ENCODE measurements at regions not wholly inside any gene's neighbourhood (a gene's known extent, or its start where the extent isn't known, plus 50 kb on each side); places are given as distances from the start of the nearest gene placed in this dataset.
"Not testable (repeated sequence)": the region's sequence is repeated elsewhere in the genome, so short reads cannot be mapped to it uniquely, and the experiment has no call there.

DNA sequence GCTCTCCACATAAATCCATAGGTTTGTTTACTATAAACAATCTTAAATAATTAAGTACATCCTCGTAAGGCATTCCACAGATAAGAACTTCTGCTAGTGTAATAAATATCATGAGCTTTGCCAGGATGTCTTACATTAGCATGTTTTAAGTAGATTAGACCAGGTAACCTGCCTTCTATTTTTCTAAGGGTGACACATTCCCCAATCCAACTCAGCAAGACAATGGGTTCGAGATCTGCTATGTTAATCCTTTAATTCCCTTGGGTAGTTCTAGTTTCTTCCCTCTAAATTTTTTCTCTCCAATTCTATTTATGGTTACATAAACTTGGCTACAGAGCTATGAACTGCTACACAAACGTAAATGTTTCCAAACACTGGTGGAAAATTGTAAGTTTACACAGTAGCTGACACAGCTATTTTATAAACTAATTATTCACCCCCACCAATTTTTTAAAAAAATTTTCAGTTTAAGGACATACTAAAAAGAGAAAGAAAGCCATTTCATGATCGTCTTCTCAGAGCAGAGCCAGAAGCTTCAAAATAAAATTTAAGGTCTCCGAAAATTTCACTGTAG lies 386.5 kb upstream of the SLC39A10 start:
- H3K27me3 ChIP-seq (replicated peaks; ENCODE audit: control insufficient read depth, insufficient read depth, low read length, poor library complexity, severe bottlenecking): no peaks in the 10 kb centered on the region
- DNase-seq: no peak

DNA sequence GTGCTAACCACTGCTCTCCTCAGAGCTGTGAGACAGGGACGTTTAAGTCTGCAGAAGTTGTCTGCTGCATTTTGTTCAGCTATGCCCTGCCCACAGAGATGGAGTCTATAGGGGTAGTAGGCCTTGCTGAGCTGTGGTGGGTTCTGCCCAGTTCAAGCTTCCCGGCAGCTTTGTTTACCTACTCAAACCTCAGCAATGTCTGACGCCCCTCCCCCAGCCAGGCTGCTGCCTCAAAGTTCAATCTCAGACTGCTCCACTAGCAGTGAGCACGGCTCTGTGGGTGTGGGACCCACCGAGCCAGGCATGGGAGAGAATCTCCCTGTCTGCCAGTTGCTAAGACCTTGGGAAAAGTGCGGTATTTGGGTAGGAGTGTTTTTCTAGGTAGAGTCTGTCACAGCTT lies 387.8 kb upstream of the SLC39A10 start:
- Histone ChIP-seq H3K4me1 (ENCODE audit: control insufficient read depth, insufficient read depth, low read length, poor library complexity, severe bottlenecking) (no peaks in the 10 kb centered on the region), H3K4me3 (ENCODE audit: insufficient read depth, low read depth, low read length, poor library complexity, severe bottlenecking) (no peak overlapping the region), H3K36me3 (ENCODE audit: control insufficient read depth, insufficient read depth, low read length) (no peaks in the 10 kb centered on the region), H3K27me3 (replicated peaks; ENCODE audit: control insufficient read depth, insufficient read depth, low read length, poor library complexity, severe bottlenecking) (no peaks in the 10 kb centered on the region), H3K9me3 (ENCODE audit: control insufficient read depth, low read length) (no peaks in the 10 kb centered on the region), H3K27ac (ENCODE audit: insufficient read depth, low read length, poor library complexity, severe bottlenecking) (no peak overlapping the region)
- no peak for DNase-seq

More for the DNA sequence above, 386.5 kb upstream of the SLC39A10 start:
- no peaks in the 10 kb centered on the region for H3K9me3 ChIP-seq (ENCODE audit: control insufficient read depth, low read length)
- H3K27ac ChIP-seq (ENCODE audit: insufficient read depth, low read length, poor library complexity, severe bottlenecking): no peak overlapping the region
- H3K4me1 ChIP-seq (ENCODE audit: control insufficient read depth, insufficient read depth, low read length, poor library complexity, severe bottlenecking): no peaks in the 10 kb centered on the region
- H3K4me3 ChIP-seq (ENCODE audit: insufficient read depth, low read depth, low read length, poor library complexity, severe bottlenecking): no peak overlapping the region
- no peaks in the 10 kb centered on the region for H3K36me3 ChIP-seq (ENCODE audit: control insufficient read depth, insufficient read depth, low read length)

DNA sequence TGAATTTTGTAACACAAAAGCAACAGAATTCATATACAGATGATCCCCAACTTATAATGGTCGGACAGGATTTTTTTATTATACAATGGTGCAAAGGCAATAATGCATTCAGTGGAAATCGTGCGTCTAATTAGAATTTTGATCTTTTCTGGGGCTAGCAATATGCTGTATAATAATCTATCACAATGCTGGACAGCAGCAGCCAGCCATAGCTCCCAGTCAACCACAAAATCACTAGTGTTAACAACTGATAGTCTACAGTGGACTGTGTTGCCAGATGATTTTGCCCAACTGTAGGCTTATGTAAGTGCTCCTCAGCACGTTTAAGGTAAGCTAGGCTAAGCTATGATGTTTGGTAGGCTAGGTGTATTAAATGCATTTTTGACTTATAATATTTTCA lies 399.0 kb upstream of the SLC39A10 start:
- no peak for DNase-seq
- Histone ChIP-seq H3K4me3 (ENCODE audit: insufficient read depth, low read depth, low read length, poor library complexity, severe bottlenecking) (no peak overlapping the region), H3K36me3 (ENCODE audit: control insufficient read depth, insufficient read depth, low read length) (no peaks in the 10 kb centered on the region), H3K27ac (ENCODE audit: insufficient read depth, low read length, poor library complexity, severe bottlenecking) (no peak overlapping the region), H3K9me3 (ENCODE audit: control insufficient read depth, low read length) (no peaks in the 10 kb centered on the region), H3K4me1 (ENCODE audit: control insufficient read depth, insufficient read depth, low read length, poor library complexity, severe bottlenecking) (no peaks in the 10 kb centered on the region), H3K27me3 (replicated peaks; ENCODE audit: control insufficient read depth, insufficient read depth, low read length, poor library complexity, severe bottlenecking) (peaks cover 3% of the 10 kb centered on the region)

DNA sequence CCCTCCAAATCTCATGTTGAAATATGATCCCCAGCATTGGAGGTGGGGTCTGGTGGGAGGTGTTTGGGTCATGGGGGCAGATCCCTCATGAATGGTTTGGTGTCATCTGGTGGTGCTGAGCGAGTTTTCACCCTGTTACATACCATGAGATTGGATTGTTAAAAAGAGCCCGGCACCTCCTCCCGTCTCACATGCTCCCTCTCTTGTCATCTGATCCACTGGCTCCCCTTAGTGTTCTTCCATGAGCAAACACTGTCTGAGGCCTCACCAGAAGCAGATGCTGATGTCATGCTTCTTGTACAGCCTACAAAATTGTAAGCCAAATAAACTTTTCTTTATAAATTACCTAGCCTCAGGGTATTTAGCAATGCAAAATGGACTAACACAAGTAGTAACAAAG lies 405.0 kb upstream of the SLC39A10 start:
- Histone ChIP-seq H3K9me3 (ENCODE audit: control insufficient read depth, low read length) (no peaks in the 10 kb centered on the region), H3K27ac (ENCODE audit: insufficient read depth, low read length, poor library complexity, severe bottlenecking) (no peak overlapping the region), H3K36me3 (ENCODE audit: control insufficient read depth, insufficient read depth, low read length) (no peaks in the 10 kb centered on the region)

DNA sequence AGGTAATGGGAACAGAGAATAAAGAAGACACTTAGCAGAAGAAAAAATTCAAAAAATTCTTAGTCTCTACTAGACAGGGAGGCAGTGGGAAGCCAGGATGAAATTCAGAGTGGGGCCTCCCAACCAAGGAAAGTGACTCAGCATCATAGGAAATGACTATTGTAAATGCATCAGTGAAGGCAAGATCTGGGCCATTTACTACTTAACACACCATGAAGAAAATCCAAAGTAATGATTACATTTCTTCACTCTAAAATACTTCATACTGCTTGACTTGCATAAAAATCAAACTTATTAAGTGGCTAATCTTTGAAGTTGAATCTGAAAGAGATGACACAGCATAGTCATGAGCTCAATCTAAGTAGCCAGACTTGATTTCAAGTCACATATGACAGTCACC lies 405.8 kb upstream of the SLC39A10 start:
- Histone ChIP-seq H3K27ac (ENCODE audit: insufficient read depth, low read length, poor library complexity, severe bottlenecking) (no peak overlapping the region), H3K27me3 (replicated peaks; ENCODE audit: control insufficient read depth, insufficient read depth, low read length, poor library complexity, severe bottlenecking) (no peaks in the 10 kb centered on the region), H3K4me3 (ENCODE audit: insufficient read depth, low read depth, low read length, poor library complexity, severe bottlenecking) (no peak overlapping the region), H3K36me3 (ENCODE audit: control insufficient read depth, insufficient read depth, low read length) (no peaks in the 10 kb centered on the region), H3K9me3 (ENCODE audit: control insufficient read depth, low read length) (no peaks in the 10 kb centered on the region), H3K4me1 (ENCODE audit: control insufficient read depth, insufficient read depth, low read length, poor library complexity, severe bottlenecking) (no peaks in the 10 kb centered on the region)
- no peak for DNase-seq

More for the DNA sequence above, 405.0 kb upstream of the SLC39A10 start:
- H3K4me3 ChIP-seq (ENCODE audit: insufficient read depth, low read depth, low read length, poor library complexity, severe bottlenecking): no peak overlapping the region
- H3K27me3 ChIP-seq (replicated peaks; ENCODE audit: control insufficient read depth, insufficient read depth, low read length, poor library complexity, severe bottlenecking): peaks cover 1% of the 10 kb centered on the region
- no peaks in the 10 kb centered on the region for H3K4me1 ChIP-seq (ENCODE audit: control insufficient read depth, insufficient read depth, low read length, poor library complexity, severe bottlenecking)
- DNase-seq: no peak

DNA sequence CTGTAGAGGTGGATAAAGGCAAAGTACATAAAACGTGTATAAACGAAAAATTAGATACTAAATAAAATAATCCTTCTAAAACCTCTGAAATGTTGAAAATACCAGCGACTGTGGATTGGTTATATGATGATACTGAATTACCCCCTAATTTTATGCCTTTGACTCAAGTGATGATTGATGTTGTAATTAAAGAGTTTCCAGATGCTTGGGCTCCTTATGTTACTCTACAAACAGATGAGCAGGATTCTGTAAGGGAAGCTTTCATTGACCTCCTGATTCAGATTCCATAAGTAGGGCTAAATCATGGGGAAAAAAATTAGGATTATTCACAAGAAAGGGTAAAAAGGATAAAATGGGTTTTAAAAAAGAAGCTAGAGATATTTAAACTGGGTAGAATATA lies 418.2 kb upstream of the SLC39A10 start:
- H3K4me1 ChIP-seq (ENCODE audit: control insufficient read depth, insufficient read depth, low read length, poor library complexity, severe bottlenecking): no peaks in the 10 kb centered on the region
- no peak for DNase-seq
- H3K27me3 ChIP-seq (replicated peaks; ENCODE audit: control insufficient read depth, insufficient read depth, low read length, poor library complexity, severe bottlenecking): no peaks in the 10 kb centered on the region
- H3K9me3 ChIP-seq (ENCODE audit: control insufficient read depth, low read length): no peaks in the 10 kb centered on the region
- no peaks in the 10 kb centered on the region for H3K36me3 ChIP-seq (ENCODE audit: control insufficient read depth, insufficient read depth, low read length)
- no peak overlapping the region for H3K4me3 ChIP-seq (ENCODE audit: insufficient read depth, low read depth, low read length, poor library complexity, severe bottlenecking)
- no peak overlapping the region for H3K27ac ChIP-seq (ENCODE audit: insufficient read depth, low read length, poor library complexity, severe bottlenecking)

DNA sequence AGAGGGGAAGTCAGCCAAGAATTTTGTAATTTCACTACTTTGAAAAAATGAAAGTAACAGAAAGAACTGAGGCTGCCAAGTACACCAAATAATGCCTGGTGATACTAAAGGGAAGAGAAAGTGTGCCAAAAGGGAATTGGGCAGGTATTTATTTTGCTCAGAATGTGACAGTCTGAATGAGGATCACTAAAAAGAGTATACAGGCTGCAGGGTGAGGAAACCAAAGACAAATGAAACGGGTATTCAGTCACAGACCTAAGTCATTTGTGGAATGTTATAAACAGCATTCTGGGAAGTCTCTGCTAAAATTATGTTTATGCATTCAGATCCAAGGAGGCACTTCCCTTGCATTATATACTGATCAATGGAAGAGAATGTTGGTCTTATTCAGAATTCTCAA lies 418.6 kb upstream of the SLC39A10 start:
- H3K4me3 ChIP-seq (ENCODE audit: insufficient read depth, low read depth, low read length, poor library complexity, severe bottlenecking): no peak overlapping the region

DNA sequence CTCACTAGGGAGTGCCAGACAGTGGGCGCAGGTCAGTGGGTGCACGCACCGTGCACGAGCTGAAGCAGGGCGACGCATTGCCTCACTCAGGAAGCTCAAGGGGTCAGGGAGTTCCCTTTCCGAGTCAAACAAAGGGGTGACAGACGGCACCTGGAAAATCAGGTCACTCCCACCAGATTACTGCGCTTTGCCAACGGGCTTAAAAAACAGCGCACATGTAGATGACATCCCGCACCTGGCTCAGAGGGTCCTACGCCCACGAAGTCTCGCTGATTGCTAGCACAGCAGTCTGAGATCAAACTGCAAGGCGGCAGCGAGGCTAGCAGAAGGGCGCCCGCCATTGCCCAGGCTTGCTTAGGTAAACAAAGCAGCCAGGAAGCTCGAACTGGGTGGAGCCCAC lies 428.5 kb upstream of the SLC39A10 start:
- H3K4me3 ChIP-seq (ENCODE audit: insufficient read depth, low read depth, low read length, poor library complexity, severe bottlenecking); DNase-seq; H3K9me3 ChIP-seq (ENCODE audit: control insufficient read depth, low read length): not testable (repeated sequence)

More for the DNA sequence above, 418.6 kb upstream of the SLC39A10 start:
- DNase-seq: no peak
- no peaks in the 10 kb centered on the region for H3K27me3 ChIP-seq (replicated peaks; ENCODE audit: control insufficient read depth, insufficient read depth, low read length, poor library complexity, severe bottlenecking)
- H3K36me3 ChIP-seq (ENCODE audit: control insufficient read depth, insufficient read depth, low read length): no peaks in the 10 kb centered on the region
- no peaks in the 10 kb centered on the region for H3K9me3 ChIP-seq (ENCODE audit: control insufficient read depth, low read length)
- H3K4me1 ChIP-seq (ENCODE audit: control insufficient read depth, insufficient read depth, low read length, poor library complexity, severe bottlenecking): no peaks in the 10 kb centered on the region
- no peak overlapping the region for H3K27ac ChIP-seq (ENCODE audit: insufficient read depth, low read length, poor library complexity, severe bottlenecking)

DNA sequence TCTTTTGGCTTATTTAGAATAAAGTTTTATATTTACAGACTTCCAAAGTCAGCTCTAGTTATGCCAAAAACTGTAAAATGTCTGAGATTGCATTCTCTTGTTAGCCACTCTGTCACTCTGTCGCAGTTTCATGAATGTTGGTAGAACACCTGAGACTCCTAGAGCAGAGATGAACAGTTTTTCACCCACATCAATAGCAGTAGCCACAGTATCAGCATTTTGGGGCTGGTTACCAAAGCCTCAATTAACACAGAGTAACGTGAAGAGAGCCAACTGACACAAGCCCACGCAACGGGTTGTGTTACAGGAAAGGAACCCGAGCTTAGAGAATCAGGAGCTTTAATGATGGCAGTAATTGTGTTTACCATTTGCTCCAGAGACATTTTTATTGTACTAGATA lies 443.0 kb upstream of the SLC39A10 start:
- DNase-seq: no peak
- H3K27ac ChIP-seq (ENCODE audit: insufficient read depth, low read length, poor library complexity, severe bottlenecking): no peak overlapping the region
- H3K4me1 ChIP-seq (ENCODE audit: control insufficient read depth, insufficient read depth, low read length, poor library complexity, severe bottlenecking): no peaks in the 10 kb centered on the region
- no peaks in the 10 kb centered on the region for H3K9me3 ChIP-seq (ENCODE audit: control insufficient read depth, low read length)
- no peaks in the 10 kb centered on the region for H3K36me3 ChIP-seq (ENCODE audit: control insufficient read depth, insufficient read depth, low read length)
- no peaks in the 10 kb centered on the region for H3K27me3 ChIP-seq (replicated peaks; ENCODE audit: control insufficient read depth, insufficient read depth, low read length, poor library complexity, severe bottlenecking)
- no peak overlapping the region for H3K4me3 ChIP-seq (ENCODE audit: insufficient read depth, low read depth, low read length, poor library complexity, severe bottlenecking)

More for the DNA sequence above, 428.5 kb upstream of the SLC39A10 start:
- not testable (repeated sequence) for H3K27ac ChIP-seq (ENCODE audit: insufficient read depth, low read length, poor library complexity, severe bottlenecking); H3K4me1 ChIP-seq (ENCODE audit: control insufficient read depth, insufficient read depth, low read length, poor library complexity, severe bottlenecking); H3K27me3 ChIP-seq (replicated peaks; ENCODE audit: control insufficient read depth, insufficient read depth, low read length, poor library complexity, severe bottlenecking); H3K36me3 ChIP-seq (ENCODE audit: control insufficient read depth, insufficient read depth, low read length)

DNA sequence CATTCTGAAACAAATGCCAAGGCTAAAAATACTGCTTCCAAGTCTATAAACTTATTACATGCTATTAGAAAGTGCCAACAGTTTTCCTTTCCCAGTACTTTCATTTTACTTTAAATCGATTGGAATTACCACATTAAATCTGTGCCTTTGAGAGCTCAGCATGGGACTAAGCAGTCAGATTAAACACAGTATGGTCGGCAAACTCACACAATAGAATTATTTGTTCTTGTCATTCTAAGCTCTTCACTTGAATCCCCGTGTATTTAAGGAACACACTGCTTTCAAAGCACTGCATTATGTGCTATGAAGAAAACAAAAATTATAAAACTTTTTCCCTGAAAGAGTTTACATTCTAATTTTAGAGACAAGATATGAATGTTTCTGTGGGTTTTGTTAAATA lies 444.4 kb upstream of the SLC39A10 start:
- H3K9me3 ChIP-seq (ENCODE audit: control insufficient read depth, low read length): no peaks in the 10 kb centered on the region
- H3K27ac ChIP-seq (ENCODE audit: insufficient read depth, low read length, poor library complexity, severe bottlenecking): no peak overlapping the region
- H3K36me3 ChIP-seq (ENCODE audit: control insufficient read depth, insufficient read depth, low read length): no peaks in the 10 kb centered on the region
- no peaks in the 10 kb centered on the region for H3K27me3 ChIP-seq (replicated peaks; ENCODE audit: control insufficient read depth, insufficient read depth, low read length, poor library complexity, severe bottlenecking)
- no peaks in the 10 kb centered on the region for H3K4me1 ChIP-seq (ENCODE audit: control insufficient read depth, insufficient read depth, low read length, poor library complexity, severe bottlenecking)
- no peak overlapping the region for H3K4me3 ChIP-seq (ENCODE audit: insufficient read depth, low read depth, low read length, poor library complexity, severe bottlenecking)
- DNase-seq: no peak
